ENCODE measurements at regions not wholly inside any gene's neighbourhood (a gene's known extent, or its start where the extent isn't known, plus 50 kb on each side); places are given as distances from the start of the nearest gene placed in this dataset.

DNA sequence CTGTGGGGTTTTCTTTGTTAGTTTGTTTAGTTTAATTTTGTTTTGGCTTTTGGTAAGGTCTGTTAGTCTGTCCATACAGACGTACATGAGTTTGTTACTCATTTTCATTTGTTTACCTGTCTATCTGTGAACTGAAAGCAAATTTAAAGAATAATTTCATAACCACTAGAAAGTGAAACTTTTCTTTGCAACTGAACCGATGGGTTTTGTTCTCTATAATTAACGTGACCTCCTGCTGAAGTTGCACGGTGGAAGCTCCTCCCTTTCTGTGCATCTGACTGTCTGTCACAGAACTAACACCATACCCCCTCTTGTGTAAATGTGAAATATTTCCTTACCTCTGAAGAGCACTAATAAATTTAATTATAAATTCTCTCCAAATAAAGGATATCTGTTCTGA is 595.5 kb downstream of the GALC start:
- intact Hi-C loops (cut with micrococcal nuclease) = no loop called here
- POLR2A ChIA-PET = no interaction called here
- no peak overlapping the region for H3K27ac Mint-ChIP-seq
- H3K27me3 Mint-ChIP-seq = no peaks in the 10 kb centered on the region
- H3K9me3 Mint-ChIP-seq = peaks cover 5% of the 10 kb centered on the region
- H3K4me3 Mint-ChIP-seq = no peak overlapping the region
- no peaks in the 10 kb centered on the region for H3K4me1 Mint-ChIP-seq
- H3K36me3 Mint-ChIP-seq (ENCODE audit: low read depth) = no peaks in the 10 kb centered on the region
- DNase-seq = no peak
- CTCF ChIA-PET = no interaction called here
- no peak for ATAC-seq (ENCODE audit: low read depth)
- TF ChIP-seq CTCF (IDR thresholded peaks at IDR 0.05) = no peak

DNA sequence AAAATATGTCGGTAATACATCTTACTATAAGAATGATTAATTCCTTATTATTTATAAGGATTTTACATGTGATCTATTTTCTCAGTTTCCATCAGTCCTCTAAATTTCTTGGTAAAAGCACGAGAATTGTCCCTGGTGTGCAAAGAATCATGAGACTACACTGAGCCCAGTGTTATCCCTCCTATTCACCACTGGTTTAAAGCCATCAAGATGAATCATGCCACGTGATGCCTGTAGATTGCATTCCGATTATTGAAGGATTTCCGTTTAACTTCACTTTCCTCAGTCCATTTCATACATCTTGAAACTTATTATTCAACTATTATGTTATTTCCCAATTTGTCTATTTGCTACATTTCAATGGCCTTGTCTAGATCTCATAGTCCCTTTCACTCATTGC is 601.9 kb downstream of the GALC start:
- POLR2A ChIA-PET = no interaction called here
- H3K27me3 Mint-ChIP-seq = no peaks in the 10 kb centered on the region
- peaks cover 10% of the 10 kb centered on the region for H3K9me3 Mint-ChIP-seq
- H3K36me3 Mint-ChIP-seq (ENCODE audit: low read depth) = no peaks in the 10 kb centered on the region
- H3K27ac Mint-ChIP-seq = no peak overlapping the region
- ATAC-seq (ENCODE audit: low read depth) (no peak), DNase-seq (no peak)
- CTCF ChIA-PET = no interaction called here
- H3K4me1 Mint-ChIP-seq = no peaks in the 10 kb centered on the region
- intact Hi-C loops (cut with micrococcal nuclease) = no loop called here
- no peak overlapping the region for H3K4me3 Mint-ChIP-seq
- no peak for TF ChIP-seq CTCF (IDR thresholded peaks at IDR 0.05)

DNA sequence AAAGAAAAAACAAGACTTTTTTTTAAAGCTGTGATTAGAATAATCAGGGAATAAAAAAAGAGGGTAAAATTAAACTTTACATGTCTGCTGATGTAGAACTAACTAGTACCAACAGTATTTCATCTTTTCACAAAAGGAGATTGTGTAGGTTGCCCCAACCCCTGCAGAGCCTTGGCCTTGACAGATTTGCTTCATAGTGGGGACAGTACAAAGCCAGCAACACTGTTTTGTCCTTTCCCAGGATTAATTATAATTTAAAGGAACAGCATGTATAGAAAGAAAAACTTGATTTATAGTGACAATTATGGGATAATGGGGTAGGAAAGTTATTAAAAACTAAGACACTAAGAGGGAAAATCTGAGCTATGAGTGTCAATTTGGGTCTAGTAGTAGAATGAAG is 604.0 kb downstream of the GALC start:
- intact Hi-C loops (cut with micrococcal nuclease) = no loop called here
- Mint-ChIP-seq H3K36me3 (ENCODE audit: low read depth) (no peaks in the 10 kb centered on the region), H3K9me3 (peaks cover 8% of the 10 kb centered on the region), H3K27ac (no peak overlapping the region), H3K27me3 (no peaks in the 10 kb centered on the region), H3K4me1 (no peaks in the 10 kb centered on the region), H3K4me3 (no peak overlapping the region)
- no peak for ATAC-seq (ENCODE audit: low read depth)
- ChIA-PET POLR2A (no interaction called here), CTCF (no interaction called here)
- no peak for TF ChIP-seq CTCF (IDR thresholded peaks at IDR 0.05)
- DNase-seq = no peak

DNA sequence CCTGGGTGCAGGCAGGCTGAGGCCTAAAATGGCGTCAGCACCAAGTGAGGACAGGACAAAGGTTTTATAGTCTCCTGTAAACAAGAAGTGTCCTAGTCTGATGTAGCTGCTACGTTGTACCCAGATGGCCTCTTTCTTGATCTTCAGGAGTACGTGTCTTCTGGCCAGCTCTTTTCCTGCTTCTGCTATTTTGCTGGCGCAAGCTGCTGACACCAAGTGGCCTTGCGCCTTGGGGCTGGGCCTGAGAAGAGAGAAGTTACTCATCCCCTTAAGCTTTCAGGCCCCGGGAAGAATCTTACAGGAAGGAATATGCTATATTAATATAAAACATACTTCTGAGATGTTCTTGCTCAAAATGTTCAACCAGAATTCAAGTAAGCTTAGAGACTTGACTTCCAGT is 605.2 kb downstream of the GALC start:
- H3K4me3 Mint-ChIP-seq = no peak overlapping the region
- POLR2A ChIA-PET = no interaction called here
- H3K4me1 Mint-ChIP-seq = no peaks in the 10 kb centered on the region
- CTCF ChIA-PET = no interaction called here
- ATAC-seq (ENCODE audit: low read depth) (no peak), DNase-seq (no peak)
- intact Hi-C loops (cut with micrococcal nuclease) = no loop called here
- H3K27ac Mint-ChIP-seq = no peak overlapping the region
- H3K9me3 Mint-ChIP-seq = peaks cover 12% of the 10 kb centered on the region
- no peaks in the 10 kb centered on the region for H3K36me3 Mint-ChIP-seq (ENCODE audit: low read depth)
- no peak for TF ChIP-seq CTCF (IDR thresholded peaks at IDR 0.05)
- no peaks in the 10 kb centered on the region for H3K27me3 Mint-ChIP-seq

GRCh38 chr14:87386524-87386923 is 606.5 kb downstream of the GALC start:
- no peak for TF ChIP-seq CTCF (IDR thresholded peaks at IDR 0.05)
- peaks cover 13% of the 10 kb centered on the region for H3K9me3 Mint-ChIP-seq
- no peak overlapping the region for H3K27ac Mint-ChIP-seq
- H3K27me3 Mint-ChIP-seq = no peaks in the 10 kb centered on the region
- intact Hi-C loops (cut with micrococcal nuclease) = no loop called here
- no peak for ATAC-seq (ENCODE audit: low read depth)
- DNase-seq = no peak
- ChIA-PET POLR2A (no interaction called here), CTCF (no interaction called here)
- H3K36me3 Mint-ChIP-seq (ENCODE audit: low read depth) = no peaks in the 10 kb centered on the region
- no peak overlapping the region for H3K4me3 Mint-ChIP-seq
- H3K4me1 Mint-ChIP-seq = no peaks in the 10 kb centered on the region
